ENCODE measurements at regions not wholly inside any gene's neighbourhood (a gene's known extent, or its start where the extent isn't known, plus 50 kb on each side); places are given as distances from the start of the nearest gene placed in this dataset.

DNA sequence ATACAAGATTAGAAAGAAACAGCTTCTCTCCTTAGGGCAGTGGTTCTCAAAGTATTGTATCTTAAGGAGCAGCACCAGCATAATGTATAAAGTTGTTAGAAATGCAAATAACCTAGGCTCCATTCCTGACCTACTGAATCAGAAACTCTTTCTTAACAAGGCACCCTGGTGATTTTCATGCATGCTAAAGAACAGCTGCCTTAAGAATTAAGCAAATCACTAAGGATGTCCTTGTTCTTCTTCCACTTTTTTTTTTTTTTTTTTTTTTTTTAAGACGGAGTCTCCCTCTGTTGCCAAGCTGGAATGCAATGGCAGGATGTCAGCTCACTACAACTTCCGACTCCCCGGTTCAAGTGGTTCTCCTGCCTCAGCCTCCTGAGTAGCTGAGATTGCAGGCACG is 1095.2 kb upstream of the EDIL3 start:
- no peak overlapping the region for H3K4me3 ChIP-seq (ENCODE audit: low read depth, low read length)
- DNase-seq (ENCODE audit: low read depth): no peak
- in situ Hi-C loops (cut with HindIII; ENCODE audit: low sequenced_read_pairs): no loop called here
- TF ChIP-seq, protein P1, sequence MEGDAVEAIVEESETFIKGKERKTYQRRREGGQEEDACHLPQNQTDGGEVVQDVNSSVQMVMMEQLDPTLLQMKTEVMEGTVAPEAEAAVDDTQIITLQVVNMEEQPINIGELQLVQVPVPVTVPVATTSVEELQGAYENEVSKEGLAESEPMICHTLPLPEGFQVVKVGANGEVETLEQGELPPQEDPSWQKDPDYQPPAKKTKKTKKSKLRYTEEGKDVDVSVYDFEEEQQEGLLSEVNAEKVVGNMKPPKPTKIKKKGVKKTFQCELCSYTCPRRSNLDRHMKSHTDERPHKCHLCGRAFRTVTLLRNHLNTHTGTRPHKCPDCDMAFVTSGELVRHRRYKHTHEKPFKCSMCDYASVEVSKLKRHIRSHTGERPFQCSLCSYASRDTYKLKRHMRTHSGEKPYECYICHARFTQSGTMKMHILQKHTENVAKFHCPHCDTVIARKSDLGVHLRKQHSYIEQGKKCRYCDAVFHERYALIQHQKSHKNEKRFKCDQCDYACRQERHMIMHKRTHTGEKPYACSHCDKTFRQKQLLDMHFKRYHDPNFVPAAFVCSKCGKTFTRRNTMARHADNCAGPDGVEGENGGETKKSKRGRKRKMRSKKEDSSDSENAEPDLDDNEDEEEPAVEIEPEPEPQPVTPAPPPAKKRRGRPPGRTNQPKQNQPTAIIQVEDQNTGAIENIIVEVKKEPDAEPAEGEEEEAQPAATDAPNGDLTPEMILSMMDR (IDR thresholded peaks at IDR 0.05; ENCODE audit: low read depth, low read length, missing control alignments): no peak

DNA sequence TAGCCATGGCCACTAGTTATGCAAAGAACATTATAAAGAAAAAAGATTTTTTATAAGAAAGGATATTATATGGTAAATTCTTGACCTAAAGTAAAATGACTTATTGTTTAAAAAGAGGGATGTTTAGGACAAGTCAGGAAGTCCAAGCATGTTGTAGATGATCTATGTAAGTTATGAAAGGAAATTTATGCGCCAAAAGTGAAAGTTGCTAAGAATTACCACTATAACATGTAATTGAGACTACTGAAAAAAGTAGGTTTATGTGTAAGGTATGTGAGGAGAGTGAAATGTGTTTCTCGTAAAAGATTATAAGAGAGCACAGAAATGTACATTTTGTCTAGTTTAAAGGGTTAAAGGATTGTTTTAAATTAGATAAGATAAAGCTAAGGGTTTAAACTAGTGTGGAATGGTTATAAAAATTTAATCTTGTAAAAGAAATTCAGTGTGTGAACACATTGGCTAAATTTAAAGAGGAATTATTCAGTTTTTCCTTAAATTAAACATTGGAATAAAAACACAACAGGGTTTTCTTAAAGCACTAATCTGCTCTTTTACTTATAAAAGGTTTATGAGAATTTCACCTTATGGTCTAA is 1100.4 kb upstream of the EDIL3 start:
- no peak overlapping the region for H3K4me3 ChIP-seq (ENCODE audit: low read depth, low read length)
- in situ Hi-C loops (cut with HindIII; ENCODE audit: low sequenced_read_pairs): no loop called here
- DNase-seq (ENCODE audit: low read depth): no peak
- TF ChIP-seq, protein P1 (IDR thresholded peaks at IDR 0.05; ENCODE audit: low read depth, low read length, missing control alignments): no peak

DNA sequence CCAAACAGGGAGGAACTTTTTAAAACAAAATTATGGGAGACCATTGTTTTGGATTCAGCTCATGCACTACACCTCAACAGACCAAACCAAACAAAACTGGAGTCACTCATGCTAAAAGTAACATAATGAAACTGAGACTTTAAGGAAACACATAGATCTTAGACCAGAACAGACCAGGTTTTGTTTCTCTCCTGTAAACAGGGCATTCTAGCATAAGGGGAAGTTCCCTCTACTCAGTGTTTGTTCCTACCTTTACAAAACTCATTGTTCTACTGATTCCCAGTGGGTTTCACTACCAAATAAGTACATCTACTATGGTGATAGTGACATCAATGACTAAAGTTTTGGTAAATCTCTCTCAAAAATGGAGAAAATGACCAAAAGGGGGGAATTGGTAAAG is 1103.6 kb upstream of the EDIL3 start:
- in situ Hi-C loops (cut with HindIII; ENCODE audit: low sequenced_read_pairs): no loop called here
- no peak overlapping the region for H3K4me3 ChIP-seq (ENCODE audit: low read depth, low read length)
- DNase-seq (ENCODE audit: low read depth): no peak
- TF ChIP-seq, protein P1 (IDR thresholded peaks at IDR 0.05; ENCODE audit: low read depth, low read length, missing control alignments): no peak

DNA sequence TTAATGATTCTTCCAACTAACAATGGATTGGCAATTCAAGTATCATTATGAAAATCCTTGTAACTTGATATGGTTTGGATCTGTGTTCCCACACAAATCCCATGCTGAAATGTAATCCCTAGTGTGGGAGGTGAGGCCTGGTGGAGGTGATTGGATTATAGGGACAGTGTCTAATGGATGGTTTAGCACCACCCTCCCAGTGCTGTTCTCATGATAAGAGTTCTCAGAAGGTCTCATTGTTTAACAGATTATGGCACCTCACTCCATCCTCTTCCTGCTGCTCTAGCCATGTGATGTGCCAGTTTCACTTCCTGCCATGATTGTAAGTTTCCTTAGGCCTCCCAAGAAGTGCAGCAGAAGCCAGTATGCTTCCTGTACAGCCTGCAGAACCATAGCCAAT is 1116.2 kb upstream of the EDIL3 start:
- TF ChIP-seq, protein P1 (IDR thresholded peaks at IDR 0.05; ENCODE audit: low read depth, low read length, missing control alignments): no peak
- in situ Hi-C loops (cut with HindIII; ENCODE audit: low sequenced_read_pairs): no loop called here
- H3K4me3 ChIP-seq (ENCODE audit: low read depth, low read length): no peak overlapping the region
- DNase-seq (ENCODE audit: low read depth): no peak

DNA sequence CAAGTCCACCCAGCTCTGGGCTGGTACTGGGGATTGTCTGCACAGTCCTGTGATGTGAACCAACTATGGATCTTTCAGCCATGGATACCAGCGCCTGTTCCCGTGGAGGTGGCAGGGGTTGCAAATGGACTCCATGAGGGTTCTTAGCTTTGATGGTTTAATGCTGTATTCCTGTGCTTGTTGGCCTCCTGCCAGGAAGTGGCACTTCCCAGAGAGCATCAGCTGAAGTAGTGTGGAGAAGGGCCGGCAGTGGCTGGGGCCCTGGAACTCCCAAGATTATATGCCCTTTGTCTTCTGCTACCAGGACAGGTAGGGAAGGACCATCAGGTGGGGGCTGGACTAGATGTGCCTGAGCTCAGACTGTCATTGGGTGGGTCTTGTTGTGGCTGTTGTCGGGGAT is 1104.8 kb upstream of the COX7C start:
- H3K4me3 ChIP-seq (ENCODE audit: low read depth, low read length): no peak overlapping the region
- TF ChIP-seq, protein P1 (IDR thresholded peaks at IDR 0.05; ENCODE audit: low read depth, low read length, missing control alignments): no peak
- in situ Hi-C loops (cut with HindIII; ENCODE audit: low sequenced_read_pairs): no loop called here
- DNase-seq (ENCODE audit: low read depth): no peak

DNA sequence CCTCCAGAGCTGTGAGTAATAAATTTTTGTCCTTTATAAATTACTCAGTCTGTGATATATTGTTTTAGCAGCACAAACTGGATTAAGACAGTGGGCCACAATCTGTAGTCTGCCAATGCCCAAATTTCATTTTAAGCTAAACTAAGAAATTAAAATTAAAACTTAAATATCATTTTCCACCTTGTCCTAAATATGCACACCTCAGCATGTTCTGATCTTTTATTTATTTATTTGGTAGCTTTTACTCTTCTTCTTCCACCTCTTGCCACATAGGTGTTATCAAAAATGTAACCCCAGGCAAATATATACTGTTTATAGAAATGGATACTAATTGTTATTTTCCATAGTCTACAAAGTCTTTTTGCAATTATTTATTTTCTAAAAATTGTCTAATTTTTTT is 1102.2 kb upstream of the COX7C start:
- DNase-seq (ENCODE audit: low read depth): no peak
- TF ChIP-seq, protein P1 (IDR thresholded peaks at IDR 0.05; ENCODE audit: low read depth, low read length, missing control alignments): no peak
- in situ Hi-C loops (cut with HindIII; ENCODE audit: low sequenced_read_pairs): no loop called here
- no peak overlapping the region for H3K4me3 ChIP-seq (ENCODE audit: low read depth, low read length)
